Esophagus squamous epithelium (tissue), 5 donors: ENCODE measurements at regions not wholly inside any gene's neighbourhood (a gene's known extent, or its start where the extent isn't known, plus 50 kb on each side); places are given as distances from the start of the nearest gene placed in this dataset.

Source experiments
- DNase-seq: peaks from one replicate; lab custom pipeline; 2025; lab: John Stamatoyannopoulos, UW
- H3K27ac ChIP-seq, 4 donors: fragments of 200-600 bp; sonication (generic); one replicate each; pipeline ENCODE4 v1.5.1; 2016 to 2019; ENCODE audit warnings: mild to moderate bottlenecking in 1 of 4
- H3K27me3 ChIP-seq, 4 donors: fragments of 200-600 bp; sonication (generic); 1 replicate in 3 of 4; 2 replicates in 1 of 4; pipeline versions ENCODE4 v1.5.1 to v1.6.0; 2017 to 2021; ENCODE audit warnings: antibody characterized with exemption in 1 of 4
- H3K36me3 ChIP-seq, 3 donors: fragments of 200-600 bp; sonication (generic); one replicate each; pipeline ENCODE4 v1.5.1; 2016 to 2019
- H3K4me1 ChIP-seq, 3 donors: fragments of 200-600 bp; sonication (generic); one replicate each; pipeline ENCODE4 v1.5.1; 2017 to 2019
- H3K4me3 ChIP-seq, 4 donors: fragments of 200-600 bp; sonication (generic); 1 replicate in 3 of 4; 2 replicates in 1 of 4; pipeline ENCODE4 v1.5.1; 2016 to 2019; ENCODE audit warnings: mild to moderate bottlenecking in 2 of 4, moderate library complexity in 1 of 4
- H3K9me3 ChIP-seq, 3 donors: fragments of 200-600 bp; sonication (generic); one replicate each; pipeline ENCODE4 v1.5.1; 2016 to 2019
- POLR2A ChIP-seq, 4 donors: fragments of 450-650 bp; IDR thresholded peaks; one replicate each; pipeline ENCODE4 v1.6.1; 2017; ENCODE audit warnings: antibody characterized with exemption in 4 of 4, mild to moderate bottlenecking in 4 of 4, moderate library complexity in 3 of 4
- WGBS, 2 donors: methylation state at CpG; one replicate each; pipeline ENCODE4 v1.1.5; 2018; 5-methylcytosine and 5-hydroxymethylcytosine counted together
- intact Hi-C: fragments of 100-400 bp; cut with DNase I; formaldehyde crosslinking; loops from one replicate; pipeline ENCODE4 v1.15.0; 2022
- TF ChIP-seq, protein P1 (sequence below), 6 experiments: fragments of 450-650 bp in 4 of 6; fragments of 200-600 bp in 2 of 6; sonication (generic) in 2 of 6; IDR thresholded peaks; one replicate each; pipeline ENCODE4 v1.5.1; 2016 to 2019; ENCODE audit warnings: antibody characterized with exemption in 6 of 6, mild to moderate bottlenecking in 4 of 6, moderate library complexity in 4 of 6
- donor health status: DM: yes; HTN: yes; CAD: no.

GRCh38 chr6:6405031-6405430 lies 84.6 kb upstream of the F13A1 start:
- no peak for TF ChIP-seq POLR2A (IDR thresholded peaks at IDR 0.05)
- TF ChIP-seq, protein P1, sequence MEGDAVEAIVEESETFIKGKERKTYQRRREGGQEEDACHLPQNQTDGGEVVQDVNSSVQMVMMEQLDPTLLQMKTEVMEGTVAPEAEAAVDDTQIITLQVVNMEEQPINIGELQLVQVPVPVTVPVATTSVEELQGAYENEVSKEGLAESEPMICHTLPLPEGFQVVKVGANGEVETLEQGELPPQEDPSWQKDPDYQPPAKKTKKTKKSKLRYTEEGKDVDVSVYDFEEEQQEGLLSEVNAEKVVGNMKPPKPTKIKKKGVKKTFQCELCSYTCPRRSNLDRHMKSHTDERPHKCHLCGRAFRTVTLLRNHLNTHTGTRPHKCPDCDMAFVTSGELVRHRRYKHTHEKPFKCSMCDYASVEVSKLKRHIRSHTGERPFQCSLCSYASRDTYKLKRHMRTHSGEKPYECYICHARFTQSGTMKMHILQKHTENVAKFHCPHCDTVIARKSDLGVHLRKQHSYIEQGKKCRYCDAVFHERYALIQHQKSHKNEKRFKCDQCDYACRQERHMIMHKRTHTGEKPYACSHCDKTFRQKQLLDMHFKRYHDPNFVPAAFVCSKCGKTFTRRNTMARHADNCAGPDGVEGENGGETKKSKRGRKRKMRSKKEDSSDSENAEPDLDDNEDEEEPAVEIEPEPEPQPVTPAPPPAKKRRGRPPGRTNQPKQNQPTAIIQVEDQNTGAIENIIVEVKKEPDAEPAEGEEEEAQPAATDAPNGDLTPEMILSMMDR (IDR thresholded peaks at IDR 0.05), result no peak
- intact Hi-C loops, result no loop called here
- peaks cover 0 to 12% (median 3%) of the 10 kb centered on the region in 3 donors for H3K4me1 ChIP-seq
- whole genome bisulfite sequencing, 2 donors, result 45 to 58% methylated on average over 2 of the region's 2 CpGs
- no peak overlapping the region for H3K27ac ChIP-seq
- H3K4me3 ChIP-seq, result no peak overlapping the region
- peaks cover 0 to 4% (median 0%) of the 10 kb centered on the region in 4 donors for H3K27me3 ChIP-seq
- no peak for DNase-seq
- H3K36me3 ChIP-seq, result no peaks in the 10 kb centered on the region
- H3K9me3 ChIP-seq, result no peaks in the 10 kb centered on the region

DNA sequence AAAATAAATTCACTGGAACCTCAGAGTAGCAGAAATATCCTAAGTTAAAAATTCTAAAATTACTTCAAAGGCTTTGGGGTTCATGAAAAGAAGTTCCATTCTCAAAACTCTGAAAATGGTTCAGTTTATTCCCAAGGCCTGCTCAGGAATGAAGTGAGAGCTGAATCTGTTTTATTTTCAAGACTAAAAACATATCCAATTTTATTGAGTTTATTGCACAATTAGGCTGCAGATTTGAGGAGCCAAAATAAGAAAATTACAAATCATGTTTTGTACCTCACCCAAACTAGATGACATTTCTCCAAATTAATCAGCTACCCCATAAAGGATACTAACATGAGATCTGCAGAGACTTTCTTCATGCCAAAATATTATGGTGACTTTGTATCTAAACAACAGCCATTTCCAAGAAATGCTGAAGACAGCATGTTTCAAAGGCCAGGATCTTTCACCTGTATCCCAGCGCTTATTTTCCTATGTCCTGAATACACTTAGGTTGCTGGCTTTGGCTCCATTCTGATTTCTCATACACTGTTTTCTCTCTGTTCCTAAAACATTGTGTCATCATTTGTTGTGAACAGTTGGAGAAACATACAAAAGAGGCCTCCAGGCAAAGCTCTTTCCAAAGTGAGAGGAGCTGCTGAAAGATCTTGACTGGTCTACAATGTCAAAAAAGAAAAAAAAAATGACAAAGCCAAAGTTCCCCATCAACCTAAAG lies 85.7 kb upstream of the F13A1 start:
- peak overlapping the region in 1 of 4 donors; percentile 54 for H3K27ac ChIP-seq
- intact Hi-C loops, result no loop called here
- WGBS, 2 donors, result 85 to 91% methylated on average over 1 of the region's 1 CpG

DNA sequence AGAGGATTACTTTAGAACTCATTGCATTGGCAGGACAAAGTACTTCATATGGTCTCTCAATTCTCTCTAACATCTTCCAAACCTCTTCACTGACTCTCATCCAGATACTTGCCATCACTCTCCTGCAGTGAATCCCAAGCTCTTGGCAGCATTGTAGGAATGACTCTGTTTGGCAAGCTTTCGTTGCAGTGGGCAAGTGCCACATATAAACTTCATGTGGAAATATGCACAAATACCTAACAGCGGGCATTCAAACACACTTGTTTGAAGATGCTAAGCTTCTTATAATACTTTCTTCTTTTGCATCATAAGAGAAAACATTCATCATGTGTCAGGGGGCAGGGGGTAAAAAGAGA lies 86.2 kb upstream of the F13A1 start:
- Histone ChIP-seq H3K27ac (peak overlapping the region in 1 of 4 donors; percentile 54), H3K4me1 (peaks cover 0 to 12% (median 3%) of the 10 kb centered on the region in 3 donors), H3K36me3 (no peaks in the 10 kb centered on the region)

More for the DNA sequence above, 85.7 kb upstream of the F13A1 start:
- Histone ChIP-seq H3K27me3 (peaks cover 0 to 4% (median 0%) of the 10 kb centered on the region in 4 donors), H3K4me3 (no peak overlapping the region), H3K4me1 (peaks cover 0 to 12% (median 3%) of the 10 kb centered on the region in 3 donors), H3K9me3 (no peaks in the 10 kb centered on the region), H3K36me3 (no peaks in the 10 kb centered on the region)
- TF ChIP-seq, protein P1 (IDR thresholded peaks at IDR 0.05), result no peak
- TF ChIP-seq POLR2A (IDR thresholded peaks at IDR 0.05), result no peak
- DNase-seq, result no peak

DNA sequence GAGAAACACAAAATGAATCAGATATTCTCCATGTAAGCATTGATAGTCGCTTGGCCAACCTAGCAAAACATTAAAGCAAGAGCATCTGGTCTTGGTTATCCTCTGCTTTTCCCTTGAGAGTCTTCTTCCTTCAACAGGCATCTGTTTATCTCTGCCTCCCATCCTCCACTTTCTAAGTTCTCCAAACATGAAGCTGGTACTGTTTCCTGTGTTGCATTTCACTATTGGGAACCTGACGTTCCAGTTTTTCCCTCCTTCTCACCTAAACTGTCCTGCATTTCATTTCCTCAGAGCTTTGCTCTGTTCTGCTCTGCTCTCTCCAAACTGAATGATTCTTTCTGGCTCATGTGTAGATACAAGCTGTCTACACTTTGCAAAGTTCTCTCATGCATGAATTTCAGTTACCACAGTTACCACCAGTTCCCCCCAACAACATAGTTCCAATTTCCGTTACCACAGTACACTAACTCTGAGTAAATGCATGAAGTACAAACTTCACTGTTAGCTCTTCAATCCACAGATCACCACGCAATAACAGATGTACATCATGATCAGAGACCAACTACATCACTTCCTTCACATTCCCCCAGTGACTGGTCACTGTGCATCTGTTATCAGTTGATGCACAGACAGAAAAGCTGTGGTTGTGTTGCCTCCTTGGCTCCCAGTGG lies 86.7 kb upstream of the F13A1 start:
- DNase-seq, result no peak
- H3K4me1 ChIP-seq, result peaks cover 0 to 17% (median 3%) of the 10 kb centered on the region in 3 donors
- H3K27me3 ChIP-seq, result peaks cover 0 to under 1% (median 0%) of the 10 kb centered on the region in 4 donors
- no peaks in the 10 kb centered on the region for H3K36me3 ChIP-seq
- no peaks in the 10 kb centered on the region for H3K9me3 ChIP-seq
- no peak overlapping the region for H3K4me3 ChIP-seq
- intact Hi-C loops, result no loop called here
- TF ChIP-seq, protein P1 (IDR thresholded peaks at IDR 0.05), result no peak
- no peak for TF ChIP-seq POLR2A (IDR thresholded peaks at IDR 0.05)
- peak overlapping the region in 2 of 4 donors; percentile 54 to 58 for H3K27ac ChIP-seq
- WGBS, 2 donors, result 36 to 47% methylated on average over 4 of the region's 4 CpGs

More for the DNA sequence above, 86.2 kb upstream of the F13A1 start:
- intact Hi-C loops, result no loop called here
- Histone ChIP-seq H3K27me3 (peaks cover 0 to 4% (median 0%) of the 10 kb centered on the region in 4 donors), H3K9me3 (no peaks in the 10 kb centered on the region), H3K4me3 (no peak overlapping the region)
- WGBS, 2 donors, result 18 to 40% methylated on average over 2 of the region's 2 CpGs
- no peak for DNase-seq
- TF ChIP-seq POLR2A (IDR thresholded peaks at IDR 0.05), result no peak
- TF ChIP-seq, protein P1 (IDR thresholded peaks at IDR 0.05), result no peak
